Iris pigment epithelial cell (primary cell): ENCODE measurements at regions not wholly inside any gene's neighbourhood (a gene's known extent, or its start where the extent isn't known, plus 50 kb on each side); places are given as distances from the start of the nearest gene placed in this dataset.

Experiments
- DNase-seq: peaks from one replicate; pipeline ENCODE4 v3.0.0-alpha.2; 2011; ENCODE audit warnings: low read depth

DNA sequence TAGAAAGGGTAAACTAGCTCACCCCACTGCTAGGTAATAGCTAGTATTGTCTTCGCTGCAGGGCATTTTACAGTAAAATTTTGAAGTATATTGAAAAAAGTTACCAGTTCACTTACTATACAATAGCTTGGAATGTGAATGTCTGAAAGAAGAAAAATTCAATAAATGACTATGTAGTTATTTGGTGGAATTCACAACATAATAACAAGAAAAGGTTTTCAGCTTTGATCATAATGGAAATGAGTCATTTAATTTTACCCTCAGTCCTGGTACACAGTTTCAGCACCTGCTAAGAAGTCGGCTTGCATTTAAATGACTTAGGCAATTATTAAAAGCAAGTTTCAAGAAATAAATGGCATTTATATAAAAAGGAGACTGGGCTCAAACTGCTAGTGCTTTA, 90.4 kb downstream of the NUP35 start:
- DNase-seq = no peak

DNA sequence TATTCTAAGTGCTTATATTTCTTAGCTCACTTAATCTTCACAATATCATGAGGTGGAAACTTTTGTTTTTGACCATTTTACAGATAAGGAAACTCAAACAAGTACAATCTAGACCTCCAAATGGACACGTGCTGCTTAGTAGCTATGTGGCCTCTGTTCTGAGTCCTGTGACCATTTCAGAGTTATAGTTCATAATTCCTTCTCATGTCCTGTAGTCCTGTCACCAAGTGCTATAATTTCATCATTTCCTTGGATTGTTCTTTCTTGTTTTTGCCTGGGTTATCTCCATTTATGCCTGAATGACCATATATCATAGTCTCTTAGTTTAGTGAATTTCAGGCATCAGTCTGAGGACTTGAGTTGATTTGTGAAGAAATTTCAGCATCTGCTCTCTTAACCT, 91.7 kb downstream of the NUP35 start:
- DNase-seq = no peak

GRCh38 chr2:183219888-183220287, 95.6 kb downstream of the NUP35 start:
- peak; percentile 18 for DNase-seq

DNA sequence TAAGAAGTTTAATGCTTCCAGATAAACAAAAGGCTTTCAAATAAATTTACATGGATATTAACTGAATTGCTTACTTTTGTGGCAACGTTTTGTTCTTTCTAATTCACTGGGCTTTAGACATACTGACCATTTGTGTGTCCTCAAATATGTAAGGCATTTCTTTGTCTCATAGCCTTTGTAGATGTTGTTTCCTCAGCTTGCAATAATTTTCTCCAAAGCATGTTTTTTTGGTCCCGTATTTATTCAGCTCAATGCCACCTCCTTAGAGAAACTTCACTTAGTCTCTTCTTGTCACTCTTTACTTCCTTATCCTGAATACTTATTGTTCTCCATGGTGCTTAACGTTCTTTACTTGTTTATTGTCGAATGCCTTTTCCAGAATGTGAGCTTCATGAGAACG, 98.5 kb downstream of the NUP35 start:
- peak; percentile 28 for DNase-seq

- DNase-seq = peak; percentile 35
These were observed 100.7 kb downstream of the NUP35 start for GRCh38 chr2:183224948-183225347.

DNA sequence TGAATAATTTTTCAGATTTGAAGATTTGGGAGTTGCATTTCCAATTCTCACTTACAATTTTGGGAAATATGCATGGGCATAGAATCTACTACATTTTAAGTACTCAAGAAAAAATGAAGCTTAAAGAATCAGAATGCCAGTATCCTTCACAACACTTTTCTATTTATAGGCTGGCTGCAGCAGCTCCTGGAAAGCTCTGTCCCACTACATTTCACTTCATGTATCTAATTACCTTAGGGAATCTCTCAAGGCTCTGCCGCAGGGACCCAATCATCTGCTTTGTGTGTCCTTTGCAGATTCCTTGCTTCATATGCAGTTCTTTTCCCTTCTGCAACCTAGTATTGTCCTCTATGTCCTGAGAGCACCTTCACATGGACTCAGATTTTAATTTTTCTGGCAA, 102.9 kb downstream of the NUP35 start:
- DNase-seq = no peak

GRCh38 chr2:183229386-183229785, 105.1 kb downstream of the NUP35 start:
- DNase-seq = peak; percentile 69

DNA sequence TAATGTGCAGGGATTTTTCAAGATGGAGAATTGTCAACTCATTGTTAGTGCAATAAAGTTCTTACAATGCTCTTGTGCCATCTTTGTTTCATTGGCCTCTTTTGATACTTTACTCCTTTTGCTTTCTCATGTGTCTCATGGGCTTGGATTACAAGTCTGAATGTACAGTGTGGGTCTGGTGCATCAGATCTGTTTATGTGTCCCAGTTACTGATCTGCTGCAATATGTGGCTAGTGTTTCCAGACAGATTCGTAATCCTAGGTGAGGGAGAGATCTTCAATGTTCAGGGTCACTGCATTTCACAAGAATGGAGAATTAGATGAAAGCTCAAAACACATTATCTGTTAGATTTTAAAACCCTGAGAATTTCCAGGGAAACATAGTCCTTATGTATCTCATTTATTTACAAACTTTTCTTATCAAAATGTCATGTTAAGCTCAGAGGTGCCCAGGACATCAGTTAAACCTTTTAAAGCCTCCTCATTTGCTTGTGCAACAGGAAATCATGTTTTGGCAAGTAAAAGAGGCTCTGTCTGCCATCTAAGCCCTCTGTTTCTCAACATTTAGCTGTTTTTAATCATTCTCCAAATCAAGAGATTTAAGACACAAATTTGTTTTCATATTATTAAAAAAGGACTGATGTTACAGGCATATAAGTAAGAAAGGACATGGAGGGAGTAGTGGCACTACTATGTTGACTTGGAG, 108.1 kb downstream of the NUP35 start:
- peak; percentile 89 for DNase-seq

GRCh38 chr2:183242937-183243336, 118.7 kb downstream of the NUP35 start:
- DNase-seq = peak; percentile 58

GRCh38 chr2:183243758-183244157, 119.5 kb downstream of the NUP35 start:
- no peak for DNase-seq

DNA sequence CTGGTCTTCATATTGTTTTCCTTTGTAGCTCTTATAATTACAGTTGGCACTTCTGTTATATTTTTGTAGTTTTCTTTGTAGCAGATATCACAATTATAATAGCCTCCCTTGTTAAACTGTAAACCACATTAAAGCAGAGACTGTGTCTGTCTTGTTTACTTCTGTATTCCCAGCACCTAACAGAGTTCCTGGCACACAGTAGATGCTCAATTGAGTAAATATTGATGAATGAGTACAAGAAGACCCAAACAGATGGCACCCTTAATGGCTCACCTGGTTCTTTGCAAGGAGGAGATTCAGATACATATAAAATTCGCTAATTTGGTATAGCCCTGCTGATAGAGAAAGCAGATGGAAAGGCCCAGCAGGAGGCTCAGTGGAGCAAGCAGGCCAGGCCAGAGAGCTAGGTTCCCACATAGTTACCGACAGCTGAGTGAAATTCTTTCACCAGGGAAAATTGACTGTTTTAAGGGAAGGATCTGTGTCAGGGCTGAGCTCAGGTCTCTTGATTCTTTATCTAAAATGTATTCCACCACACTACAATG, 120.1 kb downstream of the NUP35 start:
- no peak for DNase-seq

DNA sequence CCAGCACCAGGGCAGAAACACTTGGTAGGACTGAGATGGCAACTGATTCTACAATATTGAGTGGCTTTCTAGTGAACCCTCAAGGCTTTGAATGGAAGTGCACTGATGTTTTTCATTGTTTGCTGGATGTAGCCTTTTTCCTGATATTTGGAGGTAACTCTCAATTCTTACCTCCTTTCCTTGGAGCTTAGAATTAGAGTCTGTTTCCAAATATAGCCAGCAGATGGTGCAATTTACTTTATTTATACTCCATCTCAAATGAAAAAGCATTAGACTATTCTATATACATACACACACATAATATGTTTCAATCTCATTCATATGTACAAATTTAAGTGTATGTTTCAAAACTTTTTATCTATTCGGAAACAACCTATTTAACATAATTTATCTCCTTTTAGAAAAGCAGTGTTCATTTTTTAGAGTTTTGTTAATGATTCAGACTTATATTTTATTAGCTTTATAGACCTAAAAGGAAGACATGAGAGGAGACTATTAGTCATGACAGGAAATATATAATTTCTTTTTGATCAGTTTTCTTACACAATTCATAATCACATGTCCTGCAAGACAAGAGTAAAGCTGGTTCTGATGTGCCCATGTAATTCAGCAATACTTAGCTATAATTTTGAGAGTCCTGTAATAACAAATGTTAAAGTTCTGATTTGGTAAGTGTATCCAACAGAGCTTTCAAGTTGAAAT, 124.8 kb downstream of the NUP35 start:
- peak; percentile 44 for DNase-seq

GRCh38 chr2:183250061-183250460, 125.8 kb downstream of the NUP35 start:
- no peak for DNase-seq

DNA sequence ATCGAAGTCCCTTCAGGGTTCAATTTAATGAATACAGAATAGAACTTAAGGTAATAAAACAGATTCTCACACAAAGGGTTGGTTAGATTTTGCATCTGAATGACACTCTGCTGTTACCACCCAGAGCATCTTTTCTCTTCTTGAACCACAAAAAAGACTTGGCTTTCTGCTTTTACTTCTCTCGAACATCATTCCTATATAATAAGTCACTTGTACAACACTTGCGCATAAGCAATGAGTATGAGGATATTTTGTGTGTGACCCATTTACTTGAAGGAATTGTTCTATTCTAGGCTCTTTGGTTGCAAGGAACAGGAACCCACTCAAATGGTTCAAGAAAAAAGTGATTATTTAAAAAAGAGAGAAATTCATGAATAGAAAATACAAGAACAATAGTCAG, 126.2 kb downstream of the NUP35 start:
- no peak for DNase-seq

GRCh38 chr2:183253441-183254130, 129.3 kb downstream of the NUP35 start:
- no peak for DNase-seq

GRCh38 chr2:183255411-183255810, 131.2 kb downstream of the NUP35 start:
- no peak for DNase-seq

GRCh38 chr2:183259921-183260320, 135.7 kb downstream of the NUP35 start:
- no peak for DNase-seq

- DNase-seq = no peak
These were observed 136.3 kb downstream of the NUP35 start for GRCh38 chr2:183260527-183260926.

- DNase-seq = no peak
These were observed 140.8 kb downstream of the NUP35 start for GRCh38 chr2:183264890-183265535.

- DNase-seq = no peak
These were observed 143.0 kb downstream of the NUP35 start for GRCh38 chr2:183267148-183267827.

GRCh38 chr2:183269956-183270355, 145.7 kb downstream of the NUP35 start:
- peak; percentile 7 for DNase-seq

GRCh38 chr2:183283209-183283608, 159.0 kb downstream of the NUP35 start:
- DNase-seq = no peak
